Spleen (tissue), 11 donors: ENCODE measurements at regions not wholly inside any gene's neighbourhood (a gene's known extent, or its start where the extent isn't known, plus 50 kb on each side); places are given as distances from the start of the nearest gene placed in this dataset.

Source experiments
- DNase-seq: peaks from one replicate; pipeline ENCODE4 v3.0.0-alpha.2; 2020
- H3K27ac ChIP-seq, 8 donors: fragments of 200-600 bp; sonication (generic) in 7 of 8; 1 replicate in 4 of 8; 2 replicates in 4 of 8; pipeline versions ENCODE4 v1.5.0 to v1.8.0; 2016 to 2021; ENCODE audit warnings: inconsistent platforms in 4 of 8, mild to moderate bottlenecking in 4 of 8, moderate library complexity in 1 of 8
- H3K27me3 ChIP-seq, 7 donors: fragments of 200-600 bp; sonication (generic) in 6 of 7; replicated peaks in 1 of 7; 1 replicate in 4 of 7; 2 replicates in 3 of 7; pipeline versions ENCODE4 v1.5.0 to v1.8.0; 2016 to 2021; ENCODE audit warnings: inconsistent platforms in 3 of 7, mild to moderate bottlenecking in 1 of 7
- H3K36me3 ChIP-seq, 6 donors: fragments of 200-600 bp; sonication (generic) in 5 of 6; 1 replicate in 4 of 6; 2 replicates in 2 of 6; pipeline versions ENCODE4 v1.5.0 to v1.8.0; 2016 to 2021; ENCODE audit warnings: inconsistent platforms in 2 of 6
- H3K4me1 ChIP-seq, 6 donors: fragments of 200-600 bp; sonication (generic) in 5 of 6; 1 replicate in 3 of 6; 2 replicates in 3 of 6; pipeline versions ENCODE4 v1.5.0 to v1.8.0; 2016 to 2021; ENCODE audit warnings: inconsistent platforms in 3 of 6
- H3K4me3 ChIP-seq, 8 donors: fragments of 200-600 bp; sonication (generic) in 7 of 8; 1 replicate in 4 of 8; 2 replicates in 4 of 8; pipeline versions ENCODE4 v1.5.0 to v1.8.0; 2016 to 2021; ENCODE audit warnings: inconsistent platforms in 4 of 8, mild to moderate bottlenecking in 4 of 8, moderate library complexity in 2 of 8
- H3K9me3 ChIP-seq, 8 donors: fragments of 200-600 bp; sonication (generic) in 7 of 8; 1 replicate in 4 of 8; 2 replicates in 4 of 8; pipeline versions ENCODE4 v1.5.0 to v1.8.0; 2016 to 2021; ENCODE audit warnings: inconsistent platforms in 4 of 8
- CTCF ChIP-seq, 11 experiments: fragments of 200-600 bp in 7 of 11; fragments of 450-650 bp in 4 of 11; sonication (generic) in 4 of 11; IDR thresholded peaks in 8 of 11; conservative IDR thresholded peaks in 3 of 11; 1 replicate in 7 of 11; 2 replicates in 4 of 11; pipeline versions ENCODE4 v1.4.0 to v1.8.0; 2016 to 2021; ENCODE audit warnings: antibody characterized with exemption in 11 of 11, inconsistent platforms in 4 of 11, mild to moderate bottlenecking in 1 of 11
- POLR2A ChIP-seq, 3 donors: fragments of 450-650 bp; IDR thresholded peaks; one replicate each; pipeline ENCODE4 v1.5.1; 2017; ENCODE audit warnings: antibody characterized with exemption in 3 of 3, mild to moderate bottlenecking in 1 of 3
- POLR2AphosphoS5 ChIP-seq, 3 donors: sonication (generic); formaldehyde crosslinking; IDR thresholded peaks; one replicate each; pipeline ENCODE4 v1.5.1; 2017; ENCODE audit warnings: antibody characterized with exemption in 3 of 3
- WGBS, 5 donors: extraction: QIAGEN DNeasy Blood & Tissue Kit in 3 of 5; methylation state at CpG; one replicate each; pipeline versions ENCODE4 v1.1.5 to v1.1.7; 2013 to 2018; 5-methylcytosine and 5-hydroxymethylcytosine counted together
- intact Hi-C: fragments of 100-400 bp; cut with DNase I; formaldehyde crosslinking; loops from one replicate; pipeline ENCODE4 v1.15.0; 2023; ENCODE audit warnings: low total_unique reads
- donor health status: healthy with polysubstance abuse.
- donor health status: DM: no; HTN: no; CAD: no; lungs with moderate emphysema.
- donor health status: DM: no; HTN: no; CAD: no.
- donor health status: Bipolar disorder and iron deficiency.
- donor health status: healthy.
- donor health status: DM: no; HTN: no; CAD: no.
- donor health status: DM: yes; HTN: yes; CAD: no.

DNA sequence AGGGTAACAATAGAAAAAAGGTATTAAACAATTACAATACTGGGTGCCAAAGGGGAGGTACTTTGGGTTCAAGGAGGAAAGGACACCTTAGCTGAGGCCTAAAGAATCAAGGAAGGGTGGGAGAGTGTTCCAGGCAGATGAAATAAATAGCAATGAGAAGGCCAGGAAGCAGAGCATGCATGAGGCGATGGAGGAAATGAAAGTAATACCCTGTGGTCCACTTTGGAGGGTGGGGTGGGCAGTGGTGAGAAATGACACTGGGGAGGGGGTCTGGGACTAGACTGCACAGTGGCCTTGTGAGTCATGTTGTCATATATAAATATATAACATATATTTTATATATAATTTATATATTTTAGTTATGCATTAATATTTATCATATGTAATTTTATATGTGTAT is 55.9 kb downstream of the BHLHE40 start:
- Histone ChIP-seq H3K27me3 (no peaks in the 10 kb centered on the region), H3K27ac (no peak overlapping the region), H3K4me1 (peaks cover 0 to 58% (median 10%) of the 10 kb centered on the region in 6 donors), H3K9me3 (no peaks in the 10 kb centered on the region), H3K36me3 (no peaks in the 10 kb centered on the region), H3K4me3 (no peak overlapping the region)
- 35 to 63% (median 49%) methylated on average over 1 of the region's 1 CpG for WGBS, 5 donors
- TF ChIP-seq CTCF (IDR thresholded peaks at IDR 0.05 in 8 of 11, conservative IDR thresholded peaks at IDR 0.05 in 3 of 11) (no peak), POLR2A (IDR thresholded peaks at IDR 0.05) (no peak), POLR2AphosphoS5 (IDR thresholded peaks at IDR 0.05) (no peak)
- no peak for DNase-seq
- intact Hi-C loops: no loop called here

DNA sequence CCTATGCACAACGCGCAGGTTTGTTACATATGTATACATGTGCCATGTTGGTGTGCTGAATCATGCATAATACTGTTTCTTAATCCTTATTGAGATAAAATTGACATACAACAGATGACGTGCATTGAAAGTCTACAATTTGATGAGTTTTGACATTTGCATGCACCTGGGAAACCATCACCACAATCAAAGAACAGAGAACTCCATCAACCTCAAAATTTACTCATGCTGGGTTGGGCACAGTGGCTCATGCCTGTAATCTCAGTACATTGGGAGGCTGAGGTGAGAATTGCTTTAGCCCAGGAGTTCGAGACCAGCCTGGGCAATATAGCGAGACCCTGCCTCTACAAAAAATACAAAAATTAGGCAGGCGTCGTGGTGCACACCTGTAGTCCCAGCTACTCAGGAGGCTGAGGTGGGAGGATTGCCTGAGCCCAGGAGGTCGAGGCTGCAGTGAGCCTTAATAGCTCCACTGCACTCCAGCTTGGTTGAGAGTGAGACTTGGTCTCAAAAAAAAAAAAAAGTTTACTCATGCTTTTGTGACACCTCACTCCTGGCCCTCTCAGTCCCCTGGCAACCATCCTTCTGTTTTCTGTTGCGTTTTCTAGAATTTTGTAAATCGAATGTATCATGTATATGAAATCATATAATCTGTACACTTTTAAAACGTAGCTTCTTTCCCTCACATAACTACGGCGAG is 56.6 kb downstream of the BHLHE40 start:
- Histone ChIP-seq H3K4me1 (peaks cover 0 to 58% (median 10%) of the 10 kb centered on the region in 6 donors), H3K27ac (no peak overlapping the region), H3K4me3 (no peak overlapping the region), H3K9me3 (no peaks in the 10 kb centered on the region), H3K27me3 (no peaks in the 10 kb centered on the region), H3K36me3 (no peaks in the 10 kb centered on the region)
- no peak for DNase-seq
- intact Hi-C loops: no loop called here
- 76 to 89% (median 88%) methylated on average over 13 of the region's 13 CpGs for WGBS, 5 donors
- TF ChIP-seq POLR2A (IDR thresholded peaks at IDR 0.05) (no peak), CTCF (IDR thresholded peaks at IDR 0.05 in 8 of 11, conservative IDR thresholded peaks at IDR 0.05 in 3 of 11) (no peak), POLR2AphosphoS5 (IDR thresholded peaks at IDR 0.05) (no peak)

DNA sequence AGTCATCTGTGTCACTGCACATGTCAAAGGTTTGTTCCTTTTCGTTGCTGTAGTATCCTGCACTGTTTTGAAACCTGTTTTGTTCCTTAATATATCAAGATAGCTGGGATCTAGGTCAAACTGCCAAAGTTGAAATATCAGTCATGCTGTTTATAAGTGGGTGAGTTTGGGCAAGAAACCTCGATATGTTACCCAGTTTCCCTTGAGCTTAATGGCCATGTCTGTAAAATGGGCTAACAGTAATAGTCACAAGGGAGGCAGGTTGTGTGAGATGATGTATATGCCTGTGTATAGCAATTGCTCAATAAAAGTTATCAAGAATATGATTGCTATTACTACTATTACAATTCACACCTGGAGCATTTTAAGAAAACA is 57.1 kb downstream of the BHLHE40 start:
- 64 to 87% (median 71%) methylated on average over 2 of the region's 2 CpGs for WGBS, 5 donors
- H3K4me3 ChIP-seq: no peak overlapping the region
- H3K27me3 ChIP-seq: no peaks in the 10 kb centered on the region
- H3K36me3 ChIP-seq: no peaks in the 10 kb centered on the region
- no peaks in the 10 kb centered on the region for H3K9me3 ChIP-seq
- H3K4me1 ChIP-seq: peaks cover 0 to 54% (median 10%) of the 10 kb centered on the region in 6 donors
- no peak for TF ChIP-seq CTCF (IDR thresholded peaks at IDR 0.05 in 8 of 11, conservative IDR thresholded peaks at IDR 0.05 in 3 of 11)
- TF ChIP-seq POLR2A (IDR thresholded peaks at IDR 0.05): no peak
- TF ChIP-seq POLR2AphosphoS5 (IDR thresholded peaks at IDR 0.05): no peak
- no peak overlapping the region for H3K27ac ChIP-seq
- DNase-seq: no peak
- intact Hi-C loops: no loop called here

GRCh38 chr3:5036858-5037257 is 57.6 kb downstream of the BHLHE40 start:
- no peaks in the 10 kb centered on the region for H3K27me3 ChIP-seq
- H3K9me3 ChIP-seq: no peaks in the 10 kb centered on the region
- no peak overlapping the region for H3K27ac ChIP-seq
- H3K36me3 ChIP-seq: no peaks in the 10 kb centered on the region
- intact Hi-C loops: no loop called here
- H3K4me1 ChIP-seq: peaks cover 0 to 50% (median 10%) of the 10 kb centered on the region in 6 donors
- no peak for DNase-seq
- TF ChIP-seq POLR2AphosphoS5 (IDR thresholded peaks at IDR 0.05) (no peak), POLR2A (IDR thresholded peaks at IDR 0.05) (no peak), CTCF (IDR thresholded peaks at IDR 0.05 in 8 of 11, conservative IDR thresholded peaks at IDR 0.05 in 3 of 11) (no peak)
- 59 to 69% (median 65%) methylated on average over 5 of the region's 5 CpGs for WGBS, 5 donors
- no peak overlapping the region for H3K4me3 ChIP-seq
